Ishikawa (cell line): ENCODE measurements at regions not wholly inside any gene's neighbourhood (a gene's known extent, or its start where the extent isn't known, plus 50 kb on each side); places are given as distances from the start of the nearest gene placed in this dataset.

Source experiments
- CEBPB ChIP-seq: IDR thresholded peaks from 2 replicates; pipeline ENCODE4 v1.6.1; 2012
- CREB1 ChIP-seq: IDR thresholded peaks from 2 replicates; pipeline ENCODE4 v1.6.1; 2012; ENCODE audit warnings: low read depth
- EGR1 ChIP-seq: IDR thresholded peaks from 2 replicates; pipeline ENCODE4 v1.6.1; 2012
- EP300 ChIP-seq: IDR thresholded peaks from 2 replicates; pipeline ENCODE4 v1.6.1; 2012; ENCODE audit warnings: borderline replicate concordance
- FOXM1 ChIP-seq: IDR thresholded peaks from 2 replicates; pipeline ENCODE4 v1.6.1; 2012; ENCODE audit warnings: low read depth, borderline replicate concordance
- NFIC ChIP-seq: IDR thresholded peaks from 2 replicates; pipeline ENCODE4 v1.6.1; 2012
- RAD21 ChIP-seq: IDR thresholded peaks from 2 replicates; pipeline ENCODE4 v1.6.1; 2012; ENCODE audit warnings: low read depth
- REST ChIP-seq: IDR thresholded peaks from 2 replicates; pipeline ENCODE4 v1.6.1; 2012; ENCODE audit warnings: low read depth, mild to moderate bottlenecking
- TAF1 ChIP-seq: IDR thresholded peaks from 2 replicates; pipeline ENCODE4 v1.6.1; 2012; ENCODE audit warnings: low read depth, mild to moderate bottlenecking
- TCF12 ChIP-seq: IDR thresholded peaks from 2 replicates; pipeline ENCODE4 v1.6.1; 2012; ENCODE audit warnings: low read depth
- TEAD4 ChIP-seq: IDR thresholded peaks from 2 replicates; pipeline ENCODE4 v1.6.1; 2012
- USF1 ChIP-seq: IDR thresholded peaks from 2 replicates; pipeline ENCODE4 v1.6.1; 2012
- YY1 ChIP-seq: IDR thresholded peaks from 2 replicates; pipeline ENCODE4 v1.6.1; 2012; ENCODE audit warnings: low read depth
- ZBTB7A ChIP-seq: IDR thresholded peaks from 2 replicates; pipeline ENCODE4 v1.6.1; 2012; ENCODE audit warnings: low read depth
- TF ChIP-seq, protein P1 (sequence below): IDR thresholded peaks from 2 replicates; pipeline ENCODE4 v1.6.1; 2012

DNA sequence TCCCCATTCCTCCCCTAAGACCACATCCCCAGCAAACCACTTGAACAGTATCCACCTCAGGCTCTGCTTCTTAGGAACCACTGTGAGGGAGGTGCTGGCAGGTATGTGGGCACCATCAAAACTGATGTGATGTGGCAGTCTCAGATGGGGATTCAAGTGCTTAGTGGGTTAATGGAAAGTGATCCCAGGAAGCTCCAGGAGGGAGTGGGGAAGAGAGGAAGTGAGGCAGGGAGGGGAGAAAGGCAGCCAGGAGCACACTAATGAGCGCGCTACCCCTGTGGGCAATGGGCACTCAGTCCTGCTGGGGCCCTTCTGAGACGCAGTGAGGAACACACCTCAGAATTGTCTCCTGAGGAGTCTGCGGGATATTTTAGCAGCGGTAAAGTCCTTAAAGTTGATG, 263.1 kb upstream of the MOCS1 start:
- TF ChIP-seq CEBPB, result no peak
- no peak for TF ChIP-seq RAD21
- TF ChIP-seq USF1, result no peak
- no peak for TF ChIP-seq TEAD4
- no peak for TF ChIP-seq TCF12
- TF ChIP-seq YY1, result no peak
- TF ChIP-seq EP300, result no peak
- TF ChIP-seq TAF1, result no peak
- TF ChIP-seq, protein P1, sequence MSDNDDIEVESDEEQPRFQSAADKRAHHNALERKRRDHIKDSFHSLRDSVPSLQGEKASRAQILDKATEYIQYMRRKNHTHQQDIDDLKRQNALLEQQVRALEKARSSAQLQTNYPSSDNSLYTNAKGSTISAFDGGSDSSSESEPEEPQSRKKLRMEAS, result no peak
- TF ChIP-seq FOXM1, result no peak
- no peak for TF ChIP-seq REST
- no peak for TF ChIP-seq ZBTB7A
- TF ChIP-seq EGR1, result no peak
- TF ChIP-seq NFIC, result no peak
- no peak for TF ChIP-seq CREB1

DNA sequence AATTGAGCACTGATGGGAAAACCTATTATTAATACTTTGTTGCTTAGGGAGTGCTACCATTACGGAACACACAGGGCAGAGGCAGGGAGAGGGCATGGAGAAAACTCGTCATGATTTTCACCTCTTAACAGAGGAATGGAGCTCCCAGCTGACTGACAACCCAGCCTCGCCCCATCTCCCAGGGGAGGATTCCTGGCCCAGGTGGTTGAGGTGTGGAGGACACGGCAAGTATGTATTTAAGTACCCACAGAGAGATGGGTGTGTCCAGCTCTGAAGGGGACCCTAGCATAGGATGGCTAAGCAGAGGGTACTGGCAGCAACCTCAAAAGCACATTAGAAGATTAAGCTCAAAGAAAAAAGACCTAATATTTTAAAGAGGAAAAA, 261.9 kb upstream of the MOCS1 start:
- TF ChIP-seq, protein P1, result no peak
- no peak for TF ChIP-seq USF1
- no peak for TF ChIP-seq CEBPB
- no peak for TF ChIP-seq TEAD4
- TF ChIP-seq FOXM1, result no peak
- TF ChIP-seq NFIC, result no peak
- TF ChIP-seq ZBTB7A, result no peak
- TF ChIP-seq EP300, result no peak
- no peak for TF ChIP-seq YY1
- no peak for TF ChIP-seq REST
- TF ChIP-seq EGR1, result no peak
- TF ChIP-seq CREB1, result no peak

GRCh38 chr6:40195428-40196134, 261.3 kb upstream of the MOCS1 start:
- TF ChIP-seq NFIC (no peak), TAF1 (no peak)
- TF ChIP-seq, protein P1, result no peak

DNA sequence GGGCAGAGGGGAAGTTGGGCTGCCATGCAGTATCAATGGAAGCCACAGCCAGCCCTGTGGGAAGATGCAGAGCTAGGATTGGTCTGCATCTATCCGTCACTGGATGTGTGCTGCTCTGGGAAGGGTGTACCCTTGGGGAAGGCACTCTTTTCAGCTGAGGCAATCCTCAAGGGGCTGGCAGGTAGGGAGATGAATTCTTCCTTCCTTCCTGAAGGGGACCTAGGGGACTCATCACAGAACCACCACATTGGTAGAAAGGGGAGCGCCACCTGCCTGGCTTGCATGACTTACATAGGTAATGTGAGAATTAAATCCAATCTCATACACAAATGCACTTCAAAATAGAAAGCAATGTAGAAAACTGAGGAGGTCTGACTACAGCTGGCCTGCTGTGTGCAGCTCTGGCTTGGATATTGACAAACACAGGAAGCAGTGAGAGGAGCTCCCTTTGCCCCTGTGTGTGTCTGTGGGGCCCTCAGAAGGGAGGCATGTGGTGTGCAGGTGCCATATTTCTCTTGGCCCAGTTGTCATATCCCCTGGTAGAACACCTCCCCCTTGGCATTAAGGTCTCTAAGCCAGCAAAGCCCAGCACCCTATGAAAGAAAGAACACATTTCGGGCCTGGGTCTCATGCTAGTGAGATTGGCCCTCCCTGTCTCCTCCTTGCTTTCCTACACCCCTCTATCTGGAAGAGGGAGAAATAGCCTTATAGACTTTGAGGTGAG, 260.3 kb upstream of the MOCS1 start:
- TF ChIP-seq TAF1, result no peak
- TF ChIP-seq ZBTB7A, result no peak
- no peak for TF ChIP-seq CREB1
- TF ChIP-seq, protein P1, result no peak
- TF ChIP-seq RAD21, result no peak
- TF ChIP-seq YY1, result no peak
- no peak for TF ChIP-seq EGR1
- no peak for TF ChIP-seq USF1
- no peak for TF ChIP-seq TEAD4
- no peak for TF ChIP-seq CEBPB
- TF ChIP-seq NFIC, result no peak
- no peak for TF ChIP-seq TCF12
- TF ChIP-seq FOXM1, result no peak
- TF ChIP-seq EP300, result no peak

- TF ChIP-seq EGR1, result no peak
- TF ChIP-seq CEBPB, result no peak
- TF ChIP-seq TAF1, result no peak
- no peak for TF ChIP-seq REST
- TF ChIP-seq, protein P1, result no peak
- no peak for TF ChIP-seq EP300
- TF ChIP-seq YY1, result no peak
- TF ChIP-seq RAD21, result no peak
- TF ChIP-seq CREB1, result no peak
These were observed 258.3 kb upstream of the MOCS1 start for GRCh38 chr6:40192516-40192915.
